Endodermal cell (in vitro differentiated cells): ENCODE measurements at regions not wholly inside any gene's neighbourhood (a gene's known extent, or its start where the extent isn't known, plus 50 kb on each side); places are given as distances from the start of the nearest gene placed in this dataset.
"Not testable (repeated sequence)": the region's sequence is repeated elsewhere in the genome, so short reads cannot be mapped to it uniquely, and the experiment has no call there.

Experiments used
- DNase-seq: peaks from one replicate; pipeline ENCODE4 v3.0.0-alpha.2; 2017
- H3K27ac ChIP-seq: 2 replicates; pipeline ENCODE4 v1.5.1; 2013; ENCODE audit warnings: mild to moderate bottlenecking, low read depth, low read length, moderate library complexity
- H3K27me3 ChIP-seq: 2 replicates; pipeline ENCODE4 v1.6.1; 2013; ENCODE audit warnings: mild to moderate bottlenecking, low read length, moderate library complexity; ENCODE audit not compliant: insufficient read depth, control insufficient read depth, poor library complexity, severe bottlenecking
- H3K36me3 ChIP-seq: 2 replicates; pipeline ENCODE4 v1.7.0; 2013; ENCODE audit warnings: mild to moderate bottlenecking, low read length, moderate library complexity; ENCODE audit not compliant: control insufficient read depth, insufficient read depth
- H3K4me1 ChIP-seq: one replicate; pipeline ENCODE4 v1.7.0; 2013; ENCODE audit warnings: low read length; ENCODE audit not compliant: control insufficient read depth, insufficient read depth
- H3K4me3 ChIP-seq: 2 replicates; pipeline ENCODE4 v1.5.1; 2013; ENCODE audit warnings: mild to moderate bottlenecking, low read length, moderate library complexity
- H3K9ac ChIP-seq: 2 replicates; pipeline ENCODE4 v1.6.1; 2013; ENCODE audit warnings: mild to moderate bottlenecking, low read length, moderate library complexity; ENCODE audit not compliant: poor library complexity, severe bottlenecking; ENCODE audit errors: extremely low read depth
- H3K9me3 ChIP-seq: 2 replicates; pipeline ENCODE4 v1.6.1; 2013; ENCODE audit warnings: mild to moderate bottlenecking, low read length, moderate library complexity; ENCODE audit not compliant: control insufficient read depth
- H3K27ac Mint-ChIP-seq: 2 replicates; pipeline ENCODE4 v1.8.0; 2020; ENCODE audit warnings: mixed read lengths
- H3K27me3 Mint-ChIP-seq: 2 replicates; pipeline ENCODE4 v1.8.0; 2021; ENCODE audit warnings: mild to moderate bottlenecking, mixed read lengths; ENCODE audit not compliant: insufficient read depth
- H3K36me3 Mint-ChIP-seq: 2 replicates; pipeline ENCODE4 v1.8.0; 2020; ENCODE audit warnings: low read depth, mixed read lengths
- H3K4me1 Mint-ChIP-seq: 2 replicates; pipeline ENCODE4 v1.8.0; 2020; ENCODE audit warnings: mixed read lengths
- H3K4me3 Mint-ChIP-seq: 2 replicates; pipeline ENCODE4 v1.8.0; 2020; ENCODE audit warnings: mild to moderate bottlenecking, moderate library complexity, mixed read lengths
- H3K9me3 Mint-ChIP-seq: 2 replicates; pipeline ENCODE4 v1.8.0; 2020; ENCODE audit warnings: mild to moderate bottlenecking, mixed read lengths
- CTCF ChIP-seq: fragments of 200-600 bp; sonication (generic); conservative IDR thresholded peaks from 2 replicates; pipeline ENCODE4 v1.5.0; 2021; ENCODE audit warnings: antibody characterized with exemption, mild to moderate bottlenecking
- WGBS, 2 experiments: methylation state at CpG; one replicate each; pipeline versions ENCODE4 v1.1.5 to v1.1.7; 2013; ENCODE audit warnings: missing lambda C conversion rate in 2 of 2, mixed read lengths in 1 of 2; ENCODE audit not compliant: insufficient coverage in 1 of 2, insufficient read length in 1 of 2; 5-methylcytosine and 5-hydroxymethylcytosine counted together

- no peak overlapping the region for H3K27ac ChIP-seq
- TF ChIP-seq CTCF = no peak
- Mint-ChIP-seq H3K27me3 (no peaks in the 10 kb centered on the region), H3K4me1 (no peaks in the 10 kb centered on the region), H3K36me3 (peaks cover 3% of the 10 kb centered on the region), H3K27ac (no peak overlapping the region), H3K4me3 (no peak overlapping the region), H3K9me3 (peaks cover 31% of the 10 kb centered on the region)
- no peaks in the 10 kb centered on the region for H3K27me3 ChIP-seq
- no peaks in the 10 kb centered on the region for H3K9me3 ChIP-seq
- H3K4me1 ChIP-seq = no peaks in the 10 kb centered on the region
- DNase-seq = no peak
- no peak overlapping the region for H3K9ac ChIP-seq
- whole genome bisulfite sequencing, 2 experiments = 95% methylated on average over 2 of the region's 2 CpGs; no CpG with 5 or more reads in 1 of the 2 experiments
- no peaks in the 10 kb centered on the region for H3K36me3 ChIP-seq
- no peak overlapping the region for H3K4me3 ChIP-seq
These were observed 311.7 kb upstream of the HTR2C start for GRCh38 chrX:114272096-114272686.

DNA sequence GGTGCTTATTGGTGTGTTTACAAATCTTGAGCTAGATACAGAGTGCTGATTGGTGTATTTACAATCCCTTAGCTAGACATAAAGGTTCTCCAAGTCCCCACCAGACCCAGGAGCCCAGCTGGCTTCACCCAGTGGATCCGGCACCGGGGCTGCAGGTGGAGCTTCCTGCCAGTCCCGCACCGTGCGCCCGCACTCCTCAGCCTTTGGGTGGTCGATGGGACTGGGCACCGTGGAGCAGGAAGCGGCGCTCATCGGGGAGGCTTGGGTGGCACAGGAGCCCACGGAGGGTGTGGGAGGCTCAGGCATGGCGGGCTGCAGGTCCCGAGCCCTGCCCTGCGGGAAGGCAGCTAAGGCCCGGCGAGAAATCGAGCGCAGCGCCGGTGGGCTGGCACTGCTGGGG, 313.5 kb upstream of the HTR2C start:
- not testable (repeated sequence) for H3K27ac Mint-ChIP-seq, H3K36me3 ChIP-seq, H3K4me1 Mint-ChIP-seq, H3K4me1 ChIP-seq, H3K27me3 ChIP-seq, H3K27ac ChIP-seq, H3K4me3 ChIP-seq, DNase-seq, H3K36me3 Mint-ChIP-seq, H3K9ac ChIP-seq, H3K9me3 ChIP-seq, H3K4me3 Mint-ChIP-seq, H3K27me3 Mint-ChIP-seq
- H3K9me3 Mint-ChIP-seq = peaks cover 31% of the 10 kb centered on the region
- WGBS, 2 experiments = 97% methylated on average over 13 of the region's 21 CpGs; no CpG with 5 or more reads in 1 of the 2 experiments

DNA sequence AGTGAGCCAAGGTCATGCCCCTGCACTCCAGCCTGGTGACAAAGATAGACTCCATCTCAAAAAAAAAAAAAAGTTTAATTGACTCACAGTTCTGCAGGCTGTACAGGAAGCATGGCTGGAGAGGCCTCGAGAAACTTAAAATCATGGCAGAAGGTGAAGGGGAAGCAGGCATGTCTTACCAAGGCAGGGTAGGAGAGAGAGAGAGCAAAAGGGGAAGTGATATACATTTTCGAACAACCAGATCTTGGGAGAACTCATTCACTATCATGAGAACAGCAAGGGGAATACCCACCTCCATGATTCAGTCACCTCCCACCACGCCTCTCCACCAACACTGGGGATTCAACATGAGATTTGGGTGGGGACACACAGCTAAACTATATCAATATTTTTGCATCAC, 315.2 kb upstream of the HTR2C start:
- H3K36me3 ChIP-seq = no peaks in the 10 kb centered on the region
- H3K27ac Mint-ChIP-seq = no peak overlapping the region
- H3K9me3 Mint-ChIP-seq = peaks cover 29% of the 10 kb centered on the region
- H3K4me1 Mint-ChIP-seq = no peaks in the 10 kb centered on the region
- H3K4me3 ChIP-seq = no peak overlapping the region
- no peaks in the 10 kb centered on the region for H3K4me1 ChIP-seq
- no peak overlapping the region for H3K9ac ChIP-seq
- no peak for DNase-seq
- no peaks in the 10 kb centered on the region for H3K27me3 ChIP-seq
- H3K27me3 Mint-ChIP-seq = no peaks in the 10 kb centered on the region
- no peak for TF ChIP-seq CTCF
- H3K9me3 ChIP-seq = no peaks in the 10 kb centered on the region
- no peak overlapping the region for H3K27ac ChIP-seq
- no peak overlapping the region for H3K4me3 Mint-ChIP-seq
- 91% methylated on average over 2 of the region's 3 CpGs; no CpG with 5 or more reads in 1 of the 2 experiments for WGBS, 2 experiments
- H3K36me3 Mint-ChIP-seq = peaks cover 3% of the 10 kb centered on the region

GRCh38 chrX:114267142-114267541, 316.7 kb upstream of the HTR2C start:
- WGBS, 2 experiments = 80 to 91% methylated on average over 1 to 5 of the region's 5 CpGs
- no peak overlapping the region for H3K27ac ChIP-seq
- no peak overlapping the region for H3K27ac Mint-ChIP-seq

More at GRCh38 chrX:114267142-114267541, 316.7 kb upstream of the HTR2C start:
- Histone ChIP-seq H3K36me3 (no peaks in the 10 kb centered on the region), H3K4me3 (no peak overlapping the region), H3K27me3 (no peaks in the 10 kb centered on the region), H3K4me1 (no peaks in the 10 kb centered on the region), H3K9me3 (no peaks in the 10 kb centered on the region), H3K9ac (no peak overlapping the region)
- no peaks in the 10 kb centered on the region for H3K27me3 Mint-ChIP-seq
- H3K4me3 Mint-ChIP-seq = no peak overlapping the region
- H3K9me3 Mint-ChIP-seq = peaks cover 16% of the 10 kb centered on the region
- peaks cover 3% of the 10 kb centered on the region for H3K36me3 Mint-ChIP-seq
- TF ChIP-seq CTCF = no peak
- no peaks in the 10 kb centered on the region for H3K4me1 Mint-ChIP-seq
- DNase-seq = no peak
